Right lobe of liver (tissue), 4 donors: ENCODE measurements at regions not wholly inside any gene's neighbourhood (a gene's known extent, or its start where the extent isn't known, plus 50 kb on each side); places are given as distances from the start of the nearest gene placed in this dataset.
"Not testable (repeated sequence)": the region's sequence is repeated elsewhere in the genome, so short reads cannot be mapped to it uniquely, and the experiment has no call there.

Experiments used
- CTCF ChIP-seq, 4 donors: fragments of 200-600 bp in 3 of 4; fragments of 450-650 bp in 1 of 4; IDR thresholded peaks; one replicate each; pipeline versions ENCODE4 v1.5.1 to v1.8.0; 2016 to 2022; ENCODE audit warnings: antibody characterized with exemption in 4 of 4, mild to moderate bottlenecking in 2 of 4
- POLR2A ChIP-seq: fragments of 450-650 bp; IDR thresholded peaks from one replicate; pipeline ENCODE4 v1.6.1; 2017; ENCODE audit warnings: antibody characterized with exemption, mild to moderate bottlenecking
- donor health status: DM: no; HTN: no; CAD: no.
- donor health status: DM: no; HTN: no; CAD: no.
- donor health status: DM: no; HTN: yes; CAD: no.

- not testable (repeated sequence) for TF ChIP-seq CTCF (IDR thresholded peaks at IDR 0.05); POLR2A
These were observed 2890.3 kb upstream of the OR11H1 start for GRCh38 chr22:12637566-12638166.
